GM12892 (cell line): ENCODE measurements at regions not wholly inside any gene's neighbourhood (a gene's known extent, or its start where the extent isn't known, plus 50 kb on each side); places are given as distances from the start of the nearest gene placed in this dataset.
"Not testable (repeated sequence)": the region's sequence is repeated elsewhere in the genome, so short reads cannot be mapped to it uniquely, and the experiment has no call there.

ENCODE experiments used
- DNase-seq: peaks from one replicate; pipeline ENCODE4 v3.0.0; 2011; ENCODE audit not compliant: insufficient read length
- FAIRE-seq: peaks from 2 replicates; lab custom pipeline; 2011; peaks lifted over from hg19 to GRCh38; lab: Jason Lieb, UNC
- POLR2A ChIP-seq: IDR thresholded peaks from 2 replicates; pipeline ENCODE4 v1.6.1; 2011; ENCODE audit warnings: low read depth, low read length, control low read depth
- POLR2AphosphoS5 ChIP-seq: IDR thresholded peaks from 2 replicates; pipeline ENCODE4 v1.6.1; 2011; ENCODE audit warnings: low read depth, low read length, control low read depth
- TAF1 ChIP-seq: IDR thresholded peaks from 2 replicates; pipeline ENCODE4 v1.6.1; 2011; ENCODE audit warnings: low read depth, mild to moderate bottlenecking, control low read depth, low read length, borderline replicate concordance

DNA sequence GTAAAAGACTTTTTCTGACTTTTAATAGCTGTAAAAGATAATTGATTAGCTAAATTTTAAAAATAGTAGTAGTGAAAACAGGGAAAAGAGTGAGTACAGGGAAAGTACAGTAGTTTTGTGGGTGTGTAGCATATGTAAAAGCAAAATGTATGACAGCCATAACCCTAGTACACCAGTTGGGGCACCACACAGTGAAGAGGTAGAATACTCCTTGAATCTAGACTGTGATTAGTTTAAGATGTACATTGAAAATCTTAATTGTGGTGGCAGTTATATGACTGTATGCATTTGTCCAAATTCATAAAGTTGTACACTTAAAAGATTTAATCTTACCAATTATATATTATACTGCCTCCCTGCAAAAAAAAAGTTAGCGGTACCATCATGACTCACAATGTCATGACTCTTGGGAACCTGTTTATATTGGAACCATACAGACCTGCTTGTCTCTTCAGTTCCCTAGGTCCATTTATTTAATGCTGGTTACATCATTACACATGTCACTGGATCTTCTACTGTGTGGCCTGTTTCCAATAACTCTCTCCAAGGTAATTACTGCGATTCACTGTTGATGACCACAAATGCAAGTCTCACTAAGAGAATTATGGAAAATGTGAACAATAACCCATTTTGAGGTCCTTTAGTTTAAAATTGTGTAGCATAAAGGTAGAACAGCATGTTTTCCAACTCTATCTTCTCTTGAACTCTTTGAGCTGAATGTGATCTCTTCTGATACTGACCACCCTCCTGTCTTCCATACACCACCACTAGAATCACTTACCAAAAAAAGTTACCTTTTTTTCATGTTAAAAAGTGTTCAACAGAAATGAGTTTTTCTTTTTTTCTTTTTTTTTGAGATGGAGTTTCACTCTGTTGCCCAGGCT is 264.2 kb upstream of the AMIGO2 start:
- FAIRE-seq (no peak), DNase-seq (no peak)
- no peak for TF ChIP-seq POLR2AphosphoS5
- no peak for TF ChIP-seq TAF1
- no peak for TF ChIP-seq POLR2A

DNA sequence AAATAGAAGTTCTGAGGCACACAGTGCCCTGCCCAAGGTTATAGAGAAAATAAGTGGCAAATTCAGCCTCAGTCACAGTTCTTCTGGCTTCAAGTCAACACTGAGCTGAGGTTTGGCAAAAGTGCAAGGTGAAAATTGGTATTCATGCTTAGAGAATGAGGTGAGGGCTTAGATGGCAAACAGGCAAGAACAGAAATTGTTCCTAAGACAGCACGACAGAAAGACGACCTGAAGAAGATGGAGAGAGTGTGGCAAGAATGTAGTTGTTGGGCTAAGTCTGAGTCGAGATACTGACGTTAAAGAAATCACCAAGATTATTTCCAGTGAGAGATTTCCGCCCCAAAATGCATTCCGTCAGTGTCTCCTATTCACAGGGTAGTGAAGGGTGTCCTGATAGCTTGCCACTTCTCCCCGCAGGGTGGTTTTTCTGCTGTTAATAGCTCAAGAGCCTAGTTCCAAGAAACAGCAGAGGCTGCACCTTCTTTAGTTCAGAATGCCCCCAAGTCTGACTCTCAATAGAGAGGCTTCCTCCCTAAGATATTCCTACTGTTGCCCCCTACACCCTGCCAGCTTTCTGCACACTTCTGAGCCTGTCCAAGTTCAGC is 260.8 kb upstream of the AMIGO2 start:
- FAIRE-seq = no peak
- no peak for TF ChIP-seq POLR2A
- no peak for TF ChIP-seq POLR2AphosphoS5
- no peak for TF ChIP-seq TAF1

DNA sequence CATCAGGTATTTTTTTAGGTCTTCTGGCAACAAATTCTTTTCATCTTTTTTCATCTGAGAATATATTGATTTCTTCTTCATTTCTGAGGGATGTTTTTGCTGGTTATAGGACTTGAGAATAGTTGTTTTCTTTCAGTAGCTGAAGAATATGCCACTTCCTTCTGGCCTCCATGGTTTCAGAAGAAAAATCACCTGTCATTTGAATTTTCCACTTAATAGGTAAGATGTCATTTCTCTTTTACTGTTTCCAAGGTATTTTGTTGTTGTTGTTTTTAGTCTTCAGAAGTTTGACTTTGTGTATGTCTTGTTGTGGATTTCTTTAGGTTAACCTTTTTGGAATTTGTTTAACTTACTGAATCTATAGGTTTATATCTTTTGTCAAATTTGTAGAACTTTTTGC is 257.8 kb upstream of the AMIGO2 start:
- no peak for DNase-seq
- no peak for FAIRE-seq
- TF ChIP-seq POLR2A = no peak
- no peak for TF ChIP-seq TAF1
- TF ChIP-seq POLR2AphosphoS5 = no peak

More for the DNA sequence above, 260.8 kb upstream of the AMIGO2 start:
- DNase-seq = no peak

DNA sequence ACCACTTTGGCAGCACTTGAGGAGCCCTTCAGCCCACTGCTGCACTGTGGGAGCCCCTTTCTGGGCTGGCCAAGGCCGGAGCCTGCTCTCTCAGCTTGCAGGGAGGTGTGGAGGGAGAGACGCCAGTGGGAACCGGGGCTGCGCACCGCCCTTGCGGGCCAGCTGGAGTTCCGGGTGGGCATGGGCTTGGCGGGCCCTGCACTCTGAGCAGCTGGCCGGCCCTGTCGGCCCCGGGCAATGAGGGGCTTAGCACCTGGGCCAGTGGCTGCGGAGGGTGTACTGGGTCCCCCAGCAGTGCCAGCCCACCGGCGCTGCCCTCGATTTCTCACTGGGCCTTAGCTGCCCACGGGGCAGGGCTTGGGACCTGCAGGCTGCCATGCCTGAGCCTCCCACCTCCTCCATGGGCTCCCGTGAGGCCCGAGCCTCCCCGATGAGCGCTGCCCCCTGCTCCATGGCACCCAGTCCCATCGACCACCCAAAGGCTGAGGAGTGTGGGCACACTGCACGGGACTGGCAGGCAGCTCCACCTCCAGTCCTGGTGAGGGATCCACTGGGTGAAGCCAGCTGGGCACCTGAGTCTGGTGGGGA is 253.6 kb upstream of the AMIGO2 start:
- FAIRE-seq, DNase-seq: not testable (repeated sequence)

DNA sequence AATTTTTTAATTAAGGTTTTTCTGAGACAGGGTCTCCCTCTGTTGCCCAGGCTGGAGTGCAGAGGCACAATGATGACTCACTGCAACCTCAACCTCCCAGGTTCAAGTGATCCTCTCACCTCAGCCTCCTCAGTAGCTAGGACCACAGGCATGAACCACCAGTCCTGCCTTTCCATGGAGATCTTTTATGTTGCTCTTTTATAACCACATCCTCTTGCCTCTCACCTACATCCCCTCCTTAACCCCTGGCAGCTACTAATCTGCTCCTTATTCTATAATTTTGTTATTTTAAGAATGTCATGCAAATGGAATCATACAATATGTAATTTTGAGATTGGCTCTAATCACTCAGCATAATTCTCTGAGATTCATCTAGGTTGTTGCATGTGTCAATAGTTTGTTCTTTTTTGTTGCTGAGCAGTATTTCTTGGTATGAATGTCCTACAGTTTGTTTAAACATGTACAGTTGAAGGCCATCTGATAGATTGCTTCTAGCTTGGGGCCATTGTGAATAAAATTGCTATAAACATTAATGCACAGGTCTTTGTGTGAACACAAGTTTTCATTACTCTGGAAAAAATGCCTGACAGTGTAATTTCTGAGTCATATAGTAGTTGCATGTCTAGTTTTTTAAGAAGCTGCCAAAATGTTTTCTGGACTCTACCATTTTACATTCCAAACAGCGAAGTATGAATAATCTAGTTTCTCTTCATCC is 249.2 kb upstream of the AMIGO2 start:
- DNase-seq (no peak), FAIRE-seq (no peak)
- TF ChIP-seq TAF1 (no peak), POLR2AphosphoS5 (no peak), POLR2A (no peak)

DNA sequence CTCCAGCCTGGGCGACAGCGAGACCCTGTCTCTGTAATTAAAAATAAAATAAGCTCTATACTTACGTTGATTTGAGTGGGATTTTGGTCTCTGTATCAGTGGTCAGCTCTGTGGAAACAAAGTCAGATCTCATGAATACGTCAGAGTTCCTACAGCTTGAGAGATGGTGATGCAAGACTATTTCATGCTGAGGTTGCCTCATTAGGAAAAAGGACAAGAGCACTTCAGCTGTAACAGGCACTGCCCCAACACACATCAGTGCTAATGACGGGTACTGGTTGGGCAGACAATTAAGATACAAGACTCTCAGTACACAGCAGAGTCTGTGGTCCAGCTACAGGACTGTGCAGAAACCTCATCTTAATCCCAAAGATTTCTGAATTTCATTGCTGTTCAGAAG is 246.4 kb upstream of the AMIGO2 start:
- FAIRE-seq = no peak
- no peak for DNase-seq
- TF ChIP-seq TAF1 (no peak), POLR2A (no peak), POLR2AphosphoS5 (no peak)

DNA sequence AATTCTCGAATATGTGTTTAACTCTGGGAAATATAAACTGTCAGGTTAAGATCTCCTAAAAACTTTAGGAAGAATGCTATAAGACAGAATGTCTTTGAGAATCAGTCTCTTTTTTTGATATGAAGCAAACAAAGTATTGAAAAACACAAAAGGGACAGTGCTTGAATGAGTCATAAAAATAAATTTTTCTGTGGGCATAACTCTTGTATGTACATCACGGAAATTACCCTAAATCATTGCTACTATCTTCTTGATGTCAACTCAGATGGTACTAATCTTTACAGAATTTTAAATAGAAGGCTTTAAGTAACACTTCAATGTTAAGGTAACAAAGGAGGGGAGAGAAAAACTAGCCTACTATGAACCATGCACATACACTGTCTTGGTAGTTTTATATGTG is 244.0 kb upstream of the AMIGO2 start:
- FAIRE-seq = no peak

DNA sequence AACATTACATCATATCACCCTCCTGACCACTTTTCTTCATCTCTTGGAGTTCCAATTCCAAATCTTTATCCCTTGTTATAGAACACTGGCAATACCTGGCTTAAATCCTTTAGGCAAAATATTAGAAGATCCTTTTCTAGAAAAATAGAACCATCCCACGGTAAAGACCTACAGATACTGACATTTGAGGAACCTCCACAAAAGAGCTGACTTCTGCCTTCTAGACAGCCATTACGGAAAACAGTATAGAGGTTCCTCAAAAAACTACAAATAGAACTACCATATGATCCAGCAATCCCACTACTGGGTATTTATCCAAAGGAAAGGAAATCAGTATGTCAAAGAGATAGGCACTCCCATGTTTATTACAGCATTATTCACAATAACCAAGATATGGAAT is 241.7 kb upstream of the AMIGO2 start:
- TF ChIP-seq TAF1 (no peak), POLR2A (no peak), POLR2AphosphoS5 (no peak)
- FAIRE-seq (no peak), DNase-seq (no peak)

More for the DNA sequence above, 244.0 kb upstream of the AMIGO2 start:
- no peak for DNase-seq
- no peak for TF ChIP-seq POLR2AphosphoS5

DNA sequence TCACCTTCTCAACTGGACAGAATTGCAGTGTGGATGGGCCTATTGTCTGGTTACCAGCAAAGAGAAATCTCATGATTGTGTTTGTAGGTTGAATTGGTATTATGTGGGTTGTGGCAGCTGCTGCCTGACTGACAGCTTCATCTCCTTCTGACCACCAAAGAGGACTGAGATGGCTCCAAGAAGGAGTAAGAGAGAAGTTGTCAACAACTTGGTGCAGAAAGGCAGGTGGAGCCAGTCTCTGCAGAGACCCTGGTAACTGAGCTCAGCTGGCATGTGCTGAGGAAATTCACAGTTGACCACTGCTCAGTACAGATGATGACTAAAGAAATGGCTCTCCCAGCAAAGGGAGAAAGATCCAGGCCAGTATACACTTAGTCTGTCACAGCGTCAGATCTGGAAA is 240.0 kb upstream of the AMIGO2 start:
- no peak for DNase-seq
- TF ChIP-seq POLR2A (no peak), POLR2AphosphoS5 (no peak), TAF1 (no peak)
- no peak for FAIRE-seq

DNA sequence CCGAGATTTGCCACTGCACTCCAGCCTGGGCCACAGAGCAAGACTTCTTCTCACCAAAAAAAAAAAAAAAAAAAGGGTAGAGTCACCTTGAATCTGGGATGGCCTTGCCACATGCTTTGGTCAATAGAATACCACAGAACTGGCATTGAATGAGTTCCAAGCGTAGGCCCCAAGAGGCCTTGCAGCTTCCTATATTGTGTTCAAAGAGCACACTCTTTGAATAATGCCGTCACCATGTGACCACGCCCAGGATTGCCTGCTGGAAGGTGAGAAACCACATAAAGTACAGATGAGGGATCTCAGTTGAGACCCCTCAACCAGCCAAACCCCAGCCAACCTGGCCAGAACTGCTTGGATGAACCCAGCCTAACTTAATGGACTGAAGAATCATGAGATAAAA is 239.2 kb upstream of the AMIGO2 start:
- TF ChIP-seq TAF1 = no peak
- no peak for TF ChIP-seq POLR2A
- no peak for TF ChIP-seq POLR2AphosphoS5
- no peak for FAIRE-seq
- no peak for DNase-seq

DNA sequence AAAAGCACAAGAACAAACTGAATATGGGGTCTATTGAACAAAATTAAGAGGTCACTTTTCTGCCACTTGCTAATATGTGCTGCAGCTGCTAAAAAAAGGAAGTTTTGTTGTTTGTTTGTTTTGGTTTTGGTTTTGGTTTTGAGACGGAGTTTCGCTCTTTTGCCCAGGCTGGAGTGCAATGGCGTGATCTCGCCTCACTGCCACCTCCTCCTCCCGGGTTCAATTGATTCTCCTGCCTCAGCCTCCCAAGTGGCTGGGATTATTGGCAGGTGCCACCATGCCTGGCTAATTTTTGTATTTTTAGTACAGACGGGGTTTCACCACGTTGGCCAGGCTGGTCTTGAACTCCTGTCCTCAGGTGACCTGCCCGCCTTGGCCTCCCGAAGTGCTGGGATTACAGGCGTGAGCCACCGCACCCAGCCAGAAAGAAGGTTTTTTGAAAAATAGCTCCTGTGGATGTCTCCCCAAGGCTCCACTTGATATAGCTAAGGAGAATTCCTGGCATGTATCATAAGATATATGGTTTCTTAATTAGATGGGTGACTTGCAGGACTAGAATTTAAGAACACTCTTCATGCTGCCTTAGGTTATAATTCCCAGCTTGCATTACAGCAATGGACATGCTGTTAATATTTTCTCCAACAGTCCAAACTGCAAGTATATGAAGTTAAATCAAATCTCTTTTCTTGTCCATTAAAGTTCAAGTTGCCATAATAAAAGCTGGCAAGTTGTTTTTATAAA is 237.6 kb upstream of the AMIGO2 start:
- FAIRE-seq = peak; percentile 58
- TF ChIP-seq TAF1 = no peak
- no peak for TF ChIP-seq POLR2A
- TF ChIP-seq POLR2AphosphoS5 = no peak
- no peak for DNase-seq
